ENCODE measurements at regions not wholly inside any gene's neighbourhood (a gene's known extent, or its start where the extent isn't known, plus 50 kb on each side); places are given as distances from the start of the nearest gene placed in this dataset.

DNA sequence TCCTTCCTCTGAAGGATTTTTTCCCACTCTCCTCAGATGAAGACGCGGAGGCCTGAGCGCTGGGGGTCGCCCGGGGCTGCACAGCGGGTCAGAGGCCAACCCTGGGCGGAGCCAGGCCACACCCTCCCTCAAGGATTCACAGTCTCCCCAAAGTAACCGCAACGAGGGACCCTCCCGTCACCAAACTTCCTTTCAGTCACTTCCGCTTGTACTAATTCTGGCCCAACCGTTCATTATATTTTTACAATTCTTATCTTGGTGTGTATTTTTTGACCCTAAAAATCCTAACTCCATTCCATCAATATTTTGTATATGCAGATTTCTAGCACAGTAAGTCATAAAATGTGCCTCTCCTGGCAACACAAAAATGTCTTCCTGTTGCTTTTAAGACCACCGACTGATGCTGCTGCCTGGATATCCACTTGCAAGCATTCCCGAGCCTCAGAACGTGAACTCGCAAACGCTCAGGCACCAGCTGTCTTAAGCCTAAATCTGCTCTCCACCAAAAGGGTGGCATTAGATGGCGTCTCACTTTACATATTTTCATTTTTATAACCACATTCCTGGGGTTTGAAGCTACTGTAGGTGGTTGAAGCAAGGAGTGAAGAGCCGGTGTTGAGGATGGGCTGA lies 128.0 kb downstream of the DLL1 start:
- DNase-seq, result no peak

- no peak for DNase-seq
Measured at GRCh38 chr6:170162011-170162774, 128.7 kb downstream of the DLL1 start.

GRCh38 chr6:170160628-170161611 lies 130.0 kb downstream of the DLL1 start:
- no peak for DNase-seq

GRCh38 chr6:170160031-170160627 lies 130.7 kb downstream of the DLL1 start:
- DNase-seq, result no peak

GRCh38 chr6:170159022-170159965 lies 131.6 kb downstream of the DLL1 start:
- no peak for DNase-seq

DNA sequence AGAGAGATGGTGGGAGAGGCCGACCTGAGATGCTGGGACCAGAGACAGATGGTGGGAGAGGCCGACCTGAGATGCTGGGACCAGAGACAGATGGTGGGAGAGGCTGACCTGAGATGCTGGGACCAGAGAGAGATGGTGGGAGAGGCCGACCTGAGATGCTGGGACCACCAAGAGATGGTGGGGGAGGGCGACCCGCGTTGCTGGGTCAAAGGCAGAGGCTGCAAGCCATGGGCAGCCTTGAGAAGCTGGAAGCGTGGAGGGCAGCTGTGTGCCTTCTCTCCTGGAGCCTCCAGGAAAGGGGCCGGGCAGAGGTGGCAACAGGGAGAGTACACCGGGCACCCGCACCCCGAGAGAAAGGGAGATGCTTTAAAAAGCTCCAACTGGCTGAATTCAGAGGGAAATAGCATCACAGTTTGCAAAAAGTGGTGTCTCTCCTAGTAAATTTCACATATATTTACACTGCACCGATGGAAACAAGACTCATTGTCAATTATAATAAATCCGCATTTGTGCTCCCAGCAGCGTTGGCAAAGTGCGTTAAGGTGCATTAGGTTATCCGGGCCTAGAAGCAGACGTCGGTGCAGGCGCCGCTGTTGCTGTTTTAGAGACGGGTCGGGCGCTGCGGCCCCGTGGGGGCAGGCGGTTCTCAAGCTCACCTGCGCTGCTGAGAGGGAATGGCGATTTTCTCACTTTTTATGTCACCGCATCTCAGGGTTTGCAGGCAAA lies 132.4 kb downstream of the DLL1 start:
- no peak for DNase-seq

- no peak for DNase-seq
Measured at GRCh38 chr6:170157567-170158218, 133.2 kb downstream of the DLL1 start.

- DNase-seq, result no peak
Measured at GRCh38 chr6:170156448-170157375, 134.2 kb downstream of the DLL1 start.

DNA sequence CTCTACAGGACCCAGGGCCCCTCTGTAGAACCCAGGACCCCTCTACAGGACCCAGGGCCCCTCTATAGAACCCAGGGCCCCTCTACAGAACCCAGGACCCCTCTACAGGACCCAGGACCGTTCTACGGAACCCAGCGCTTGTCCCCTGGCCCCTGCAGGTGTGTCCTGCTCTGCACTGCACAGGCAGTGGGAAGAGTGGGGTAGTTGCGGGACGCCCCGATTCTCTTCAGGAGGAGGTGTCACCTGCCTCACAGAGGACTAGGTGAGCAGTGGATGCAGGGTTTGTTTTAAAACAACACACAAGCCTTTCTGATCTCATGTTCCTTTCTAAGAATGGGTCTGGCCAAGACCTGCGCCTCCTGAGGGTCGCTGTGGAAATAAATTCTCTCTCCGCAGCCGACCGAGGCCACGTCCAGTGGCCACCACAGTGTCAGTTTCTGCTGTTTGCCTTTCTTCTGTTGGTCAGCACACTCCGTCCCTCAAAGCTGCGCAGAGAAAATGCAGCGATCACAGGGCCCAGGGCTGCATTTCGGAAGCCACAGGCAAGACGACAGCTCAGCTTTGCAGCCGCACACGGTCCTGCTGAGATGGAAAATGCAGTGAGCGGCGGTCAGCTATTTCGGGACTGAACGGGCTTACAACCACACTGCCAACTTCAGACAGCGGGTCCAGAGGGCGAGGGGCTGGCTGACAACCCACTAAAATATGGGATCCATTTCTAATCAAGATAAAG lies 135.2 kb downstream of the DLL1 start:
- no peak for DNase-seq

DNA sequence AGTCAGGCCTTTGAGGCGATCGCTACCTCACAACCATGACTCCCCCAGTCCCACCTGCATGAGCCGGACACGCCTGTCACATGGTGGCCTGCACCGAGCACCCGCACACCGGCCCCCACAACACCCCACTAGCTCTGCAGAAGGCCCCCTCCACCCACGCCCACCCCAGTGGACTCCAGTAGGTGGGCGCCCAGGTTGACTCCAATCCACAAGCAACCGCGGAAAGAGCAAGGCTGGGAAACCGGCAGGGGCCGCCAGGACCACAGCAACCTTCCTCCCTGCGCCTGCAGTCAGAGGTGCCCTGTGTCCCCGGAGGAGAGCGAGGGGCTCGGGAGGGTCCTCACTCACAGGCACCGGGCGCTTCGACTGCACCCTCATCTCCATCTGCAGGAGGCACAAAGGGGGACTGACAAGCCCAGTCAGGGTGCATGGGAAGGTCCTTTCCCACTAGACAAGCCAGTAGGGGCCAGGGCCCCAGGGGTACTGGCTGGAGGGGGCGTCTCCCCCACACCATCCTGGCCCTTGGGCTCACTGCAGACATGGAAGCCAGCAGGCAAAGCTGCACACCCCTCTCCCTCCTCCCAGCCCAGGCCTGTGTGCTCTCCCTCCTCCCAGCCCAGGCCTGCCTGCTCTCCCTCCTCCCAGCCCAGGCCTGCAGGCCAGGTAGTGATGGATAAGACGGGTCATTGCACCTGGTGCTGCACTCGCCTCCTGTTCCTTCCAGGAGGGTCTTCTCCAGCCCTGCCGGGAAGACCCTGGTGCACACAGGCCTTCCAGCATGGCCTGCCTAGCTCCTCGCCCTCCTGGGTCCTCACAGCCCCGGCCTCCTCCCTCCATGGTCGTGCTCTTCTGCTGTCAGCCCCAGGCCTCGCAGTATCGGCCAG lies 137.2 kb downstream of the DLL1 start:
- DNase-seq, result no peak

DNA sequence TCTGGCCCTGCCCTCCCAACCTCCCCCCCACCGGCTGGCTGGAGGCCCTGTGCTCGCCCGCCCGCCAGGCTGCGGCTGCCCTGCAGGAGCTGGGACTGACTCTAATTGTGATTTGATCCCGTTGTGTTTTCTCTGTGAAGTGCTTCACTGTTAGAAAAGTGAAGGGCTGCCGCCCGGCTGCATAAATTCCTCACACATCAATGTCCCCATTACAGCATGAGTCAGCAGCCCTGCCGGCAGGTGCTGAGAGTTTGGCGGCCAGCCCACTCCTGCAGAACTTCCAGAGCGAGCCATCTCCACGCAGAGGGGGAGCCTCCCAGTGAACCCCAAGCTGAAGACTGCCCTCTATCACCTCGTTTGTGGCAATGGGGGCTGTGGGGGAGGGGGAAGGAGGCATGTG lies 137.9 kb downstream of the DLL1 start:
- DNase-seq, result no peak

GRCh38 chr6:170152124-170152926 lies 138.6 kb downstream of the DLL1 start:
- DNase-seq, result peak; percentile 42 to 52

DNA sequence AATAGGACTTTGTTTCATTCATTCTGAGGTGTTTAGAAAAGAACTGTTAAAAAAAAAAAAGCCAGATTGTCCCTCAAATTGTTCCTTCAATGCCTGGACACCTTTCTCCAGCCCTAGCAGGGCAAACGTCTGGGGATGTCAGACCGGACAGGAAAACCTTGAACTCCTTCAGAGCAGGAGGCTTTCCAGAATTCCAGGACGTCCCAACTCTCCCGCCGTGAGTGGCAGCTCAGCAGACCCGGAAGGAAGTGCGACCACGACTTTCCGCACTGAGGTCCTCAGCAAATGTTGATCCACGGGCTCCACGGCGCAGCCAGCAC lies 139.1 kb downstream of the DLL1 start:
- DNase-seq, result no peak

DNA sequence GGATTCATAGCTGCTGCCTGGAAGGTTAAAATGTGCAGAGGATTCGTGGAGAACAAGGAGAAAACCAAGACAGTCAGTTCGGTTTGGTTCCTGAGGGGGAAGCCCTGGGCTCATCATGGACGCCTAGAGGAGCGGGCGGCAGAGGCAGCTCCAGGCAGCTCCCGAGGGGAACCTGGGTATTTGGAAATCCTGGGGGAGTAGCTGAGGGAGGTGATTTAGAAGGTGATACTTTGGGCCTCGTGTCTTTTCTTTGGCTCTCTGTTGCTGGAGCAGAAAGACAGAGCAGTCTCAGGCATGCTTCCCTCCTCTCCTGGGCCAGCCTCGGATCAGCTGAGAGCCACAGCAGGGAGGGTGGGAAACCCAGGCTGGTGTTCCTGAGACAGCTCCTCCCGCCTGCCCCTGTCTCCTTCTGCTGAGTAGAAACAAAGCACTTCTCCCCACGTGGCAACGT lies 139.5 kb downstream of the DLL1 start:
- no peak for DNase-seq

DNA sequence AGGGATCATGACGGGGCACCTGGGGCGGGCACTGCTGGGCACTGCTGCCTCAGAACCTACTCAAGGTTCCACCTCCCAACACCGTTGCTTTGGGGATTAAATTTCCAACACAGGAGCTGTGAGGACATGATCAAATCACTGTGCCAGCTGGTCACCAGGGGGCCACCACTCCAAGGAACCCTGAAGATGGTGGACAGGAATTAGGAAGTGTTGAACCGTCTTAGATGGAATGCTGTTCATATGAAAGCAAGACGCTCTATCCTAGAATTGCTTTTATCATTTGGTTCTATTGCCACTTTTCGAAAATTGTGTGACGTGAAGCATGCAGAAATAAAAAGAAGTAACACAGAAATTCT lies 140.3 kb downstream of the DLL1 start:
- no peak for DNase-seq
